ENCODE measurements at regions not wholly inside any gene's neighbourhood (a gene's known extent, or its start where the extent isn't known, plus 50 kb on each side); places are given as distances from the start of the nearest gene placed in this dataset.
A peak's percentile ranks its signal among the peaks of the same experiment; 100 is the strongest.
"Not testable (repeated sequence)": the region's sequence is repeated elsewhere in the genome, so short reads cannot be mapped to it uniquely, and the experiment has no call there.

- Mint-ChIP-seq H3K36me3 (ENCODE audit: low read depth) (no peaks in the 10 kb centered on the region), H3K9me3 (no peaks in the 10 kb centered on the region), H3K27ac (no peak overlapping the region), H3K4me3 (no peak overlapping the region), H3K27me3 (no peaks in the 10 kb centered on the region), H3K4me1 (ENCODE audit: low read depth) (peaks cover 25% of the 10 kb centered on the region)
- intact Hi-C loops (cut with micrococcal nuclease) = loop anchor here (1.0 kb wide), 1 partner anchor 216 kb away; no protein-coding TSS in a partner anchor
Measured at GRCh38 chr10:23529625-23530024, 90.8 kb downstream of the OTUD1 start.

DNA sequence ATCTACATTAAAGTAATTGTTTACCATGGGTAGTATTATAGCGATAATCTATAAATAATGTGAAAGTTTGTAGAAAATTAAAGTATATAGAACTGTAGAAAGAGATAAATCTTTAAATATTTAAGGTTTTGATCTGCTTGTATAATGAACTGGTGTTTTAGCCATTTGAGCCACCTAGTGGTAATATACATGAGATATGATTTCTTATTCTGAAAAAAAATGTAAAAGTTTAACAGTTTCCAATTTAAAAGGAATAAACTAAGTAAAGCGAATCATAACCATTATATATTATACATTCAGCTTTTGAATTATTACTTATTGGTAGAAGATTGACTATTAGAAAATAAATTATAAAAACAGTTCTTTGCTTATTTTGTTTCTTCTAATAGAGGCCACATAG is 91.2 kb downstream of the OTUD1 start:
- H3K27me3 Mint-ChIP-seq = no peaks in the 10 kb centered on the region
- no peaks in the 10 kb centered on the region for H3K36me3 Mint-ChIP-seq (ENCODE audit: low read depth)
- intact Hi-C loops (cut with micrococcal nuclease) = no loop called here
- no peak overlapping the region for H3K4me3 Mint-ChIP-seq
- peaks cover 25% of the 10 kb centered on the region for H3K4me1 Mint-ChIP-seq (ENCODE audit: low read depth)
- no peaks in the 10 kb centered on the region for H3K9me3 Mint-ChIP-seq
- H3K27ac Mint-ChIP-seq = no peak overlapping the region

GRCh38 chr10:23533212-23533611 is 94.3 kb downstream of the OTUD1 start:
- intact Hi-C loops (cut with micrococcal nuclease) = no loop called here
- Mint-ChIP-seq H3K4me1 (ENCODE audit: low read depth) (peaks cover 25% of the 10 kb centered on the region), H3K27me3 (no peaks in the 10 kb centered on the region), H3K36me3 (ENCODE audit: low read depth) (no peaks in the 10 kb centered on the region), H3K27ac (no peak overlapping the region), H3K9me3 (no peaks in the 10 kb centered on the region), H3K4me3 (no peak overlapping the region)

- intact Hi-C loops (cut with micrococcal nuclease) = no loop called here
- H3K4me3 Mint-ChIP-seq = no peak overlapping the region
- H3K9me3 Mint-ChIP-seq = no peaks in the 10 kb centered on the region
- H3K4me1 Mint-ChIP-seq (ENCODE audit: low read depth) = peaks cover 31% of the 10 kb centered on the region
- H3K27me3 Mint-ChIP-seq = no peaks in the 10 kb centered on the region
- H3K36me3 Mint-ChIP-seq (ENCODE audit: low read depth) = no peaks in the 10 kb centered on the region
- no peak overlapping the region for H3K27ac Mint-ChIP-seq
Measured at GRCh38 chr10:23534326-23534725, 95.5 kb downstream of the OTUD1 start.

DNA sequence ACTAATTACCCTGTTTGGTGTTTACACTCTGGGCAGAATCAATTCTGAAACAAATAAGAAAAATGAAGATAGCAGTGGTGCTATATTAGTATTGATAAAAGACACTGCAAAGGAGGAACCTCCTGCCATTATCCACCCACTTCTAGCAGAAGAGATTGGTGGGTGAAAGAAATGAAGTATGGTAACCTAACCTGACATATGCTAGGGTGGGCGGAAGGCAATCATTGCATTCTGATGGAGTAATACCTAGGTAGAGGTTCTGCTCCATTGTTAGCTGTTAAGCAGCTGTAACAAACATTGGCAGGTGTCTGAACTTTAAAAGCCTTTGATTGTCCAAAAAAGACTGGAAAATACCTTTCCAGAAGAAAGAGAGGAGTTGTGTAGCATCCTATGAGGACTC is 95.9 kb downstream of the OTUD1 start:
- peaks cover 36% of the 10 kb centered on the region for H3K4me1 Mint-ChIP-seq (ENCODE audit: low read depth)
- H3K36me3 Mint-ChIP-seq (ENCODE audit: low read depth) = no peaks in the 10 kb centered on the region
- H3K27me3 Mint-ChIP-seq = no peaks in the 10 kb centered on the region
- H3K9me3 Mint-ChIP-seq = no peaks in the 10 kb centered on the region
- H3K4me3 Mint-ChIP-seq = no peak overlapping the region
- H3K27ac Mint-ChIP-seq = no peak overlapping the region
- intact Hi-C loops (cut with micrococcal nuclease) = no loop called here

GRCh38 chr10:23535381-23535780 is 96.5 kb downstream of the OTUD1 start:
- no peak overlapping the region for H3K27ac Mint-ChIP-seq
- H3K9me3 Mint-ChIP-seq = no peaks in the 10 kb centered on the region
- peaks cover 38% of the 10 kb centered on the region for H3K4me1 Mint-ChIP-seq (ENCODE audit: low read depth)
- H3K4me3 Mint-ChIP-seq = no peak overlapping the region
- no peaks in the 10 kb centered on the region for H3K36me3 Mint-ChIP-seq (ENCODE audit: low read depth)
- H3K27me3 Mint-ChIP-seq = no peaks in the 10 kb centered on the region
- intact Hi-C loops (cut with micrococcal nuclease) = no loop called here

DNA sequence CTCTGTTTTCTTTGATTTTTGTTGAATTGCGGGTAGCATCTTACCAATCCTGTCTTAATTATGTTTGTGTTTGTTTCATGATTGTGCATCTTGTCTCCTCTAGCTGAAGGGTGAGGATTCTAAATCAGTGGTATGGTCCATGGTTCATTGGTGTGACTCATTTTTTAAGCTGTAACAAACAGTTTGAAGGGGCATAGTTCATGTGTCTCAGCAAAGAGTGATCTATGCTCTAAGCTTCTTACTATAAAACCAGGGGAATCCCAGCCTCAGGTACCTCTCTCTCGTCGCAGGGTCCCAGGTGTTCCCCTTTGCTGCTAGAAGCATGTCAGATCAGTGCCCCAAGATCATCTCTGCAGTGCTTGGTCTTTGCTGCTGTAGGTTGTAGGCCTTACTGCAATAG is 100.1 kb downstream of the OTUD1 start:
- peaks cover 30% of the 10 kb centered on the region for H3K4me1 Mint-ChIP-seq (ENCODE audit: low read depth)
- H3K9me3 Mint-ChIP-seq = no peaks in the 10 kb centered on the region
- no peaks in the 10 kb centered on the region for H3K27me3 Mint-ChIP-seq
- H3K4me3 Mint-ChIP-seq = no peak overlapping the region
- no peaks in the 10 kb centered on the region for H3K36me3 Mint-ChIP-seq (ENCODE audit: low read depth)
- H3K27ac Mint-ChIP-seq = no peak overlapping the region
- intact Hi-C loops (cut with micrococcal nuclease) = no loop called here

- Mint-ChIP-seq H3K4me3 (no peak overlapping the region), H3K27me3 (no peaks in the 10 kb centered on the region), H3K9me3 (peaks cover 3% of the 10 kb centered on the region), H3K27ac (no peak overlapping the region), H3K36me3 (ENCODE audit: low read depth) (peaks cover 2% of the 10 kb centered on the region), H3K4me1 (ENCODE audit: low read depth) (peaks cover 33% of the 10 kb centered on the region)
- intact Hi-C loops (cut with micrococcal nuclease) = no loop called here
Measured at GRCh38 chr10:23540401-23541030, 101.6 kb downstream of the OTUD1 start.

GRCh38 chr10:23543691-23544380 is 105.0 kb downstream of the OTUD1 start:
- Mint-ChIP-seq H3K27ac (peak overlapping the region; percentile 23), H3K4me3 (no peak overlapping the region), H3K27me3 (no peaks in the 10 kb centered on the region), H3K9me3 (peaks cover 16% of the 10 kb centered on the region), H3K36me3 (ENCODE audit: low read depth) (peaks cover 11% of the 10 kb centered on the region), H3K4me1 (ENCODE audit: low read depth) (peaks cover 28% of the 10 kb centered on the region)
- intact Hi-C loops (cut with micrococcal nuclease) = no loop called here

- Mint-ChIP-seq H3K9me3 (peaks cover 16% of the 10 kb centered on the region), H3K36me3 (ENCODE audit: low read depth) (peaks cover 11% of the 10 kb centered on the region), H3K4me1 (ENCODE audit: low read depth) (peaks cover 19% of the 10 kb centered on the region)
- H3K27ac Mint-ChIP-seq; H3K27me3 Mint-ChIP-seq; H3K4me3 Mint-ChIP-seq; intact Hi-C loops (cut with micrococcal nuclease): not testable (repeated sequence)
Measured at GRCh38 chr10:23545866-23546265, 107.0 kb downstream of the OTUD1 start.

- Mint-ChIP-seq H3K27ac (no peak overlapping the region), H3K9me3 (peaks cover 1% of the 10 kb centered on the region), H3K36me3 (ENCODE audit: low read depth) (no peaks in the 10 kb centered on the region), H3K27me3 (no peaks in the 10 kb centered on the region), H3K4me1 (ENCODE audit: low read depth) (peaks cover 13% of the 10 kb centered on the region), H3K4me3 (no peak overlapping the region)
- intact Hi-C loops (cut with micrococcal nuclease) = no loop called here
Measured at GRCh38 chr10:23556727-23557440, 118.0 kb downstream of the OTUD1 start.

- H3K36me3 Mint-ChIP-seq (ENCODE audit: low read depth) = no peaks in the 10 kb centered on the region
- no peaks in the 10 kb centered on the region for H3K27me3 Mint-ChIP-seq
- no peak overlapping the region for H3K4me3 Mint-ChIP-seq
- peaks cover 13% of the 10 kb centered on the region for H3K4me1 Mint-ChIP-seq (ENCODE audit: low read depth)
- peaks cover 10% of the 10 kb centered on the region for H3K9me3 Mint-ChIP-seq
- intact Hi-C loops (cut with micrococcal nuclease) = no loop called here
- no peak overlapping the region for H3K27ac Mint-ChIP-seq
Measured at GRCh38 chr10:23557777-23558176, 118.9 kb downstream of the OTUD1 start.

DNA sequence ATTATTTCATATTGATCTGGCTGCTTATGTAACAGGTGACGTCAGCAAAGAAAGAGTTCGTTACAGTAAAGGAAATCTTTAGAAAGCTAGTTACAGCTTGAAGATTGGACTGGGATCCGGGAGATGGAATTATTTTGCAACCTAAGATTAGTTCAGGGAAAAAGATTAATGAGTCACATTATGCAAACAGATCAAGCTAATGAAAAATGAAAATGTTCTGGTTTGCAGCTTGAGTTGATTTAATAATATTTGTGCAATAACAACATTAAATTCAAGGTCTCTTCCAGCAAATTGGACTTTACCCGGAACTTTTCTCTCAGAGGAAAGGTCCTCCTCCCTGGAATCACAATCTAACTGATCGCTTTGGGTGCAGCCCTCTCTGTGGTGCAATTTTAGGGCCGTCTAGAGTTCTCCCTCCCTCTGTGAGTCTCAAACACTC is 119.5 kb downstream of the OTUD1 start:
- intact Hi-C loops (cut with micrococcal nuclease) = no loop called here
- no peaks in the 10 kb centered on the region for H3K27me3 Mint-ChIP-seq
- peaks cover 13% of the 10 kb centered on the region for H3K4me1 Mint-ChIP-seq (ENCODE audit: low read depth)
- H3K9me3 Mint-ChIP-seq = peaks cover 13% of the 10 kb centered on the region
- H3K27ac Mint-ChIP-seq = no peak overlapping the region
- no peak overlapping the region for H3K4me3 Mint-ChIP-seq
- H3K36me3 Mint-ChIP-seq (ENCODE audit: low read depth) = no peaks in the 10 kb centered on the region

DNA sequence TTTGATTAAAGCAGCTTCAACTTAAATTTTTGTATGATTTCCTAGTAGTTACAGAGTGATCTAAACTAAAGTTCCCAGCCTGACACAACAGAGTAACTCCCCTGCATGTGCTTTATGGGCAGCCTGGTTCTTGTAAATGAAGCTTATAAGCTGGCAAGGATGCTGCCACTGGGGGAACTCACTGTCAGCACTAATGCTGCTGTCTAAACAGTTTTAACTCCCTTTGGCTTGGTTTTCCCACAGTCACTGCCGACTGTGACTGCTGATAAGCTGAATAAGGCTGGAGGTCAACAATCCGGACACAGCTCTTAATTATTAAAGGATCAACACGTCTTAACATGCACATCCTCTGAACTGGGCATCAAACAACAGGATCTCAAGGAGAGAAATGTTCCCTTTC is 130.1 kb downstream of the OTUD1 start:
- H3K4me3 Mint-ChIP-seq = no peak overlapping the region
- peaks cover 2% of the 10 kb centered on the region for H3K27me3 Mint-ChIP-seq
- H3K9me3 Mint-ChIP-seq = peaks cover 35% of the 10 kb centered on the region
- intact Hi-C loops (cut with micrococcal nuclease) = no loop called here
- peaks cover 4% of the 10 kb centered on the region for H3K36me3 Mint-ChIP-seq (ENCODE audit: low read depth)
- H3K4me1 Mint-ChIP-seq (ENCODE audit: low read depth) = no peaks in the 10 kb centered on the region
- H3K27ac Mint-ChIP-seq = no peak overlapping the region

Data from dendritic cell treated with granulocyte-macrophage colony-stimulating factor and Interleukin-4, amounts not matched to agents 40 ng/mL and 50 ng/mL, for 4 days (primary cell).